Ishikawa (cell line): ENCODE measurements at regions not wholly inside any gene's neighbourhood (a gene's known extent, or its start where the extent isn't known, plus 50 kb on each side); places are given as distances from the start of the nearest gene placed in this dataset.

Experiments used
- CEBPB ChIP-seq: IDR thresholded peaks from 2 replicates; pipeline ENCODE4 v1.6.1; 2012
- CREB1 ChIP-seq: IDR thresholded peaks from 2 replicates; pipeline ENCODE4 v1.6.1; 2012; ENCODE audit warnings: low read depth
- EGR1 ChIP-seq: IDR thresholded peaks from 2 replicates; pipeline ENCODE4 v1.6.1; 2012
- EP300 ChIP-seq: IDR thresholded peaks from 2 replicates; pipeline ENCODE4 v1.6.1; 2012; ENCODE audit warnings: borderline replicate concordance
- FOXM1 ChIP-seq: IDR thresholded peaks from 2 replicates; pipeline ENCODE4 v1.6.1; 2012; ENCODE audit warnings: low read depth, borderline replicate concordance
- NFIC ChIP-seq: IDR thresholded peaks from 2 replicates; pipeline ENCODE4 v1.6.1; 2012
- RAD21 ChIP-seq: IDR thresholded peaks from 2 replicates; pipeline ENCODE4 v1.6.1; 2012; ENCODE audit warnings: low read depth
- REST ChIP-seq: IDR thresholded peaks from 2 replicates; pipeline ENCODE4 v1.6.1; 2012; ENCODE audit warnings: low read depth, mild to moderate bottlenecking
- TAF1 ChIP-seq: IDR thresholded peaks from 2 replicates; pipeline ENCODE4 v1.6.1; 2012; ENCODE audit warnings: low read depth, mild to moderate bottlenecking
- TCF12 ChIP-seq: IDR thresholded peaks from 2 replicates; pipeline ENCODE4 v1.6.1; 2012; ENCODE audit warnings: low read depth
- TEAD4 ChIP-seq: IDR thresholded peaks from 2 replicates; pipeline ENCODE4 v1.6.1; 2012
- YY1 ChIP-seq: IDR thresholded peaks from 2 replicates; pipeline ENCODE4 v1.6.1; 2012; ENCODE audit warnings: low read depth
- ZBTB7A ChIP-seq: IDR thresholded peaks from 2 replicates; pipeline ENCODE4 v1.6.1; 2012; ENCODE audit warnings: low read depth
- TF ChIP-seq, protein P1 (sequence below): IDR thresholded peaks from 2 replicates; pipeline ENCODE4 v1.6.1; 2012
- TF ChIP-seq, protein P2 (sequence below): IDR thresholded peaks from 2 replicates; pipeline ENCODE4 v1.6.1; 2012

DNA sequence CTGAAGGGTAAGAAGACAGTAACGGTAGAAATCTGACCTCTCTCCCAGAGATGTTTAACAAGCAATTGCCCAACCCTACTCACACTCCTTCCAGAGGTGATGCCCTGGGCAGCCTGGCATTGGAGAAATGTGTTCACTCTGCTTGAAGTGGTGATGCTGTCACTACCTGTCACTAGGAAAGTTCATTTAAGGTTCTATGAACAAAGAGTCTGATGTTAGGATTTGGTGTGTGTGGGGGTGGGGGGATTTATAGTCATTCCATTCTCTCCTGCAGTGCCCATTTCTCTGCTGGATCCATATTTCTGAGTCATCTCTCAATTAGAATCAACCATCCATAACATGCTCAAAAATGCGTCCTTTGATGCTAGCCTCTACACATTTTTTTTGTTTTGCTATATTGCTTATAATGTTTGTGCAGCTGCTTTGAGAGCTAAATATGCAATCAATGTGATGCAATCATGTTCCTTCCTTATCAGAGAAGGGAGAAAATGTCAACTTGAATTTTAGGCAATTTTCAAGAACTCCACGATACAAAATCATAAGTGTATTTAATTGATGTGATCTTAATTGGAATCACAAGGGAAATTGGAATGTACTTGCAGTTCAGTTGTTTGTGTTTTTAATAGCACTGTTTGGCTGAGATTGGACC is 173.9 kb downstream of the DUSP10 start:
- no peak for TF ChIP-seq RAD21

GRCh38 chr1:221573756-221574155 is 168.1 kb downstream of the DUSP10 start:
- TF ChIP-seq EGR1 (no peak), TEAD4 (no peak), EP300 (no peak), REST (no peak), YY1 (no peak), TAF1 (no peak), NFIC (no peak), RAD21 (no peak)
- TF ChIP-seq, protein P1, sequence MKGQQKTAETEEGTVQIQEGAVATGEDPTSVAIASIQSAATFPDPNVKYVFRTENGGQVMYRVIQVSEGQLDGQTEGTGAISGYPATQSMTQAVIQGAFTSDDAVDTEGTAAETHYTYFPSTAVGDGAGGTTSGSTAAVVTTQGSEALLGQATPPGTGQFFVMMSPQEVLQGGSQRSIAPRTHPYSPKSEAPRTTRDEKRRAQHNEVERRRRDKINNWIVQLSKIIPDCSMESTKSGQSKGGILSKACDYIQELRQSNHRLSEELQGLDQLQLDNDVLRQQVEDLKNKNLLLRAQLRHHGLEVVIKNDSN, result no peak

- TF ChIP-seq YY1 (no peak), ZBTB7A (no peak), REST (no peak), CREB1 (no peak), TCF12 (no peak), TEAD4 (no peak), NFIC (no peak), EGR1 (no peak), RAD21 (no peak), TAF1 (no peak), FOXM1 (no peak), EP300 (no peak), CEBPB (no peak)
- TF ChIP-seq, protein P2, sequence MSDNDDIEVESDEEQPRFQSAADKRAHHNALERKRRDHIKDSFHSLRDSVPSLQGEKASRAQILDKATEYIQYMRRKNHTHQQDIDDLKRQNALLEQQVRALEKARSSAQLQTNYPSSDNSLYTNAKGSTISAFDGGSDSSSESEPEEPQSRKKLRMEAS, result no peak
- TF ChIP-seq, protein P1, result no peak
Measured at GRCh38 chr1:221574529-221574928, 167.4 kb downstream of the DUSP10 start.

- TF ChIP-seq ZBTB7A (no peak), CEBPB (no peak), RAD21 (no peak), TAF1 (no peak), REST (no peak), FOXM1 (no peak)
- TF ChIP-seq, protein P1, result no peak
Measured at GRCh38 chr1:221575605-221576004, 166.3 kb downstream of the DUSP10 start.

GRCh38 chr1:221576268-221576667 is 165.6 kb downstream of the DUSP10 start:
- TF ChIP-seq YY1, result no peak
- no peak for TF ChIP-seq RAD21
- TF ChIP-seq FOXM1, result no peak
- no peak for TF ChIP-seq EP300
- TF ChIP-seq ZBTB7A, result no peak
- no peak for TF ChIP-seq TCF12
- TF ChIP-seq CEBPB, result no peak
- TF ChIP-seq, protein P2, result no peak
- TF ChIP-seq TAF1, result no peak
- no peak for TF ChIP-seq TEAD4
- TF ChIP-seq, protein P1, result no peak
- no peak for TF ChIP-seq NFIC
- TF ChIP-seq CREB1, result no peak
- TF ChIP-seq EGR1, result no peak
- TF ChIP-seq REST, result no peak
